ENCODE measurements at regions not wholly inside any gene's neighbourhood (a gene's known extent, or its start where the extent isn't known, plus 50 kb on each side); places are given as distances from the start of the nearest gene placed in this dataset.

GRCh38 chr3:182726258-182727142 lies 66.8 kb upstream of the ATP11B start:
- no peak for TF ChIP-seq EZH2phosphoT487 (IDR thresholded peaks at IDR 0.05; ENCODE audit: borderline replicate concordance, low read depth, low read length)
- no peak for TF ChIP-seq CTCF (conservative IDR thresholded peaks at IDR 0.05; ENCODE audit: low read length)
- no peak for DNase-seq (ENCODE audit: low spot score)
- Histone ChIP-seq H3K9me3 (ENCODE audit: low read length) (0 out of 2 replicates have a peak, but pooled peaks cover under 1% of the 10 kb centered on the region), H3K79me2 (ENCODE audit: insufficient read depth, low read depth, low read length) (no peaks in the 10 kb centered on the region), H3K4me2 (ENCODE audit: low read length) (no peak overlapping the region), H2AFZ (ENCODE audit: low read length) (no peak overlapping the region), H3K4me3 (ENCODE audit: low read depth, low read length, poor library complexity, severe bottlenecking) (no peak overlapping the region), H3K27ac (ENCODE audit: low read depth, low read length, poor library complexity, severe bottlenecking) (no peak overlapping the region), H3K9me2 (ENCODE audit: insufficient read depth, low read length) (no peaks in the 10 kb centered on the region), H4K20me1 (ENCODE audit: insufficient read depth, low read length) (no peaks in the 10 kb centered on the region), H3K36me3 (ENCODE audit: insufficient read depth, low read length) (no peaks in the 10 kb centered on the region), H3K4me1 (ENCODE audit: insufficient read depth, low read length, poor library complexity, severe bottlenecking) (peaks cover 13% of the 10 kb centered on the region)
- intact Hi-C loops (cut with micrococcal nuclease; ENCODE audit: unreplicated experiment): no loop called here
- ChIA-PET CTCF (ENCODE audit: unreplicated experiment) (no interaction called here), POLR2A (interaction anchor here (1.4 kb wide), 1 partner anchor 10 kb away, joined by 4 read pairs; no protein-coding TSS in a partner anchor)
- no TSS peak for BruUV-seq (replicated peaks)

- H3K36me3 ChIP-seq (ENCODE audit: insufficient read depth, low read length): no peaks in the 10 kb centered on the region; the same call in 1 of the 2 replicates
- no peak overlapping the region for H3K4me2 ChIP-seq (ENCODE audit: low read length)
- no peak overlapping the region for H3K4me3 ChIP-seq (ENCODE audit: low read depth, low read length, poor library complexity, severe bottlenecking)
- no peaks in the 10 kb centered on the region for H3K9me2 ChIP-seq (ENCODE audit: insufficient read depth, low read length)
- POLR2A ChIA-PET: interaction anchor here (0.6 kb wide), 1 partner anchor 243 kb away, joined by 5 read pairs; no protein-coding TSS in a partner anchor
- no peak for TF ChIP-seq EZH2phosphoT487 (IDR thresholded peaks at IDR 0.05; ENCODE audit: borderline replicate concordance, low read depth, low read length)
- TF ChIP-seq CTCF (conservative IDR thresholded peaks at IDR 0.05; ENCODE audit: low read length): no peak
- no peak for DNase-seq (ENCODE audit: low spot score)
- H3K4me1 ChIP-seq (ENCODE audit: insufficient read depth, low read length, poor library complexity, severe bottlenecking): peaks cover 13% of the 10 kb centered on the region
- H4K20me1 ChIP-seq (ENCODE audit: insufficient read depth, low read length): no peaks in the 10 kb centered on the region
- intact Hi-C loops (cut with micrococcal nuclease; ENCODE audit: unreplicated experiment): no loop called here
- no TSS peak for BruUV-seq (replicated peaks)
- 0 out of 2 replicates have a peak, but pooled peaks cover 6% of the 10 kb centered on the region for H3K9me3 ChIP-seq (ENCODE audit: low read length)
- no peak overlapping the region for H3K27ac ChIP-seq (ENCODE audit: low read depth, low read length, poor library complexity, severe bottlenecking)
- H3K79me2 ChIP-seq (ENCODE audit: insufficient read depth, low read depth, low read length): no peaks in the 10 kb centered on the region
- H2AFZ ChIP-seq (ENCODE audit: low read length): no peak overlapping the region
- CTCF ChIA-PET (ENCODE audit: unreplicated experiment): no interaction called here
Measured at GRCh38 chr3:182728238-182728637, 65.1 kb upstream of the ATP11B start.
